M059J (cell line): ENCODE measurements at regions not wholly inside any gene's neighbourhood (a gene's known extent, or its start where the extent isn't known, plus 50 kb on each side); places are given as distances from the start of the nearest gene placed in this dataset.

Experiments
- DNase-seq: peaks from one replicate; pipeline ENCODE4 v3.0.0-alpha.2; 2012; ENCODE audit warnings: low read depth

- DNase-seq, result no peak
Observed at GRCh38 chr22:49290711-49291110, 537.0 kb downstream of the BRD1 start.

GRCh38 chr22:49289822-49290679, 537.6 kb downstream of the BRD1 start:
- no peak for DNase-seq

- DNase-seq, result no peak
Observed at GRCh38 chr22:49286181-49286760, 541.4 kb downstream of the BRD1 start.

GRCh38 chr22:49284931-49285330, 542.7 kb downstream of the BRD1 start:
- DNase-seq, result no peak

GRCh38 chr22:49284056-49284784, 543.5 kb downstream of the BRD1 start:
- DNase-seq, result no peak

GRCh38 chr22:49282596-49282995, 545.1 kb downstream of the BRD1 start:
- no peak for DNase-seq

GRCh38 chr22:49281467-49282340, 546.0 kb downstream of the BRD1 start:
- peak; percentile 52 for DNase-seq

- DNase-seq, result no peak
Observed at GRCh38 chr22:49278340-49278739, 549.3 kb downstream of the BRD1 start.

GRCh38 chr22:49276567-49276966, 551.1 kb downstream of the BRD1 start:
- no peak for DNase-seq

GRCh38 chr22:49274754-49275380, 552.8 kb downstream of the BRD1 start:
- DNase-seq, result no peak

- DNase-seq, result no peak
Observed at GRCh38 chr22:49272546-49273125, 555.0 kb downstream of the BRD1 start.

- DNase-seq, result no peak
Observed at GRCh38 chr22:49271831-49272230, 555.8 kb downstream of the BRD1 start.

- DNase-seq, result no peak
Observed at GRCh38 chr22:49271369-49271727, 556.3 kb downstream of the BRD1 start.

GRCh38 chr22:49270595-49271368, 556.9 kb downstream of the BRD1 start:
- no peak for DNase-seq

GRCh38 chr22:49269928-49270327, 557.7 kb downstream of the BRD1 start:
- DNase-seq, result no peak

GRCh38 chr22:49269371-49269770, 558.3 kb downstream of the BRD1 start:
- no peak for DNase-seq

- DNase-seq, result no peak
Observed at GRCh38 chr22:49268924-49269323, 558.7 kb downstream of the BRD1 start.

- no peak for DNase-seq
Observed at GRCh38 chr22:49267996-49268395, 559.7 kb downstream of the BRD1 start.

GRCh38 chr22:49266561-49267519, 560.8 kb downstream of the BRD1 start:
- DNase-seq, result no peak
